ENCODE measurements at regions not wholly inside any gene's neighbourhood (a gene's known extent, or its start where the extent isn't known, plus 50 kb on each side); places are given as distances from the start of the nearest gene placed in this dataset.

- TF ChIP-seq MTA1 (IDR thresholded peaks at IDR 0.05; ENCODE audit: borderline replicate concordance), result no peak
- TF ChIP-seq CTCF (IDR thresholded peaks at IDR 0.05 in 2 of 3, conservative IDR thresholded peaks at IDR 0.05 in 1 of 3; ENCODE audit: insufficient read depth in 2 of 3, low read depth in 1 of 3, low read length in 3 of 3), result no peak
- no peak for TF ChIP-seq ATF1 (CRISPR knock-in tag; IDR thresholded peaks at IDR 0.05)
- no peak for TF ChIP-seq ATF1 (tag; IDR thresholded peaks at IDR 0.05)
- no peak for TF ChIP-seq HDGF (IDR thresholded peaks at IDR 0.05)
- TF ChIP-seq NR2C2 (CRISPR knock-in tag; IDR thresholded peaks at IDR 0.05), result no peak
- no peak for TF ChIP-seq NR2C2 (tag; IDR thresholded peaks at IDR 0.05)
- no peak for TF ChIP-seq E4F1 (CRISPR knock-in tag; IDR thresholded peaks at IDR 0.05; ENCODE audit: borderline replicate concordance)
- no peak for TF ChIP-seq HNRNPH1 (optimal IDR thresholded peaks at IDR 0.05; ENCODE audit: low read depth, low read length)
- no peak for TF ChIP-seq CC2D1A (IDR thresholded peaks at IDR 0.05)
- TF ChIP-seq TGIF2 (CRISPR knock-in tag; IDR thresholded peaks at IDR 0.05), result no peak
- no peak for TF ChIP-seq SIN3A (IDR thresholded peaks at IDR 0.05; ENCODE audit: borderline replicate concordance in 2 of 2, control insufficient read depth in 1 of 2, low read depth in 2 of 2, low read length in 2 of 2)
- no peak for TF ChIP-seq FOXK2 (conservative IDR thresholded peaks at IDR 0.05 in 1 of 2, IDR thresholded peaks at IDR 0.05 in 1 of 2; ENCODE audit: low read depth in 2 of 2)
Measured at GRCh38 chr6:120894077-120894476, 440.2 kb downstream of the TBC1D32 start.
